H9 (cell line): ENCODE measurements at regions not wholly inside any gene's neighbourhood (a gene's known extent, or its start where the extent isn't known, plus 50 kb on each side); places are given as distances from the start of the nearest gene placed in this dataset.

Experiments
- DNase-seq: peaks from one replicate; pipeline ENCODE4 v3.0.0-alpha.2; 2017
- H2AFZ ChIP-seq: one replicate; pipeline ENCODE4 v1.6.1; 2013; ENCODE audit warnings: mild to moderate bottlenecking, low read length, control low read depth, moderate library complexity
- H2AK5ac ChIP-seq: 2 replicates; pipeline ENCODE4 v1.6.1; 2013; ENCODE audit warnings: low read length, control low read depth, mixed read lengths; ENCODE audit not compliant: insufficient read length
- H2BK120ac ChIP-seq: one replicate; pipeline ENCODE4 v1.6.1; 2013; ENCODE audit warnings: low read depth, mild to moderate bottlenecking, low read length, control low read depth, inconsistent platforms; ENCODE audit not compliant: poor library complexity, severe bottlenecking
- H2BK12ac ChIP-seq: 2 replicates; pipeline ENCODE4 v1.6.1; 2013; ENCODE audit warnings: low read length, control low read depth, mixed read lengths, low read depth; ENCODE audit not compliant: insufficient read length
- H2BK15ac ChIP-seq: 2 replicates; pipeline ENCODE4 v1.6.1; 2013; ENCODE audit warnings: low read depth, low read length, control low read depth
- H2BK20ac ChIP-seq: one replicate; pipeline ENCODE4 v1.6.1; 2013; ENCODE audit warnings: low read depth, mild to moderate bottlenecking, low read length, control low read depth, inconsistent platforms; ENCODE audit not compliant: poor library complexity, severe bottlenecking
- H2BK5ac ChIP-seq: 2 replicates; pipeline ENCODE4 v1.6.1; 2013; ENCODE audit warnings: low read length, control low read depth, mixed read lengths; ENCODE audit not compliant: insufficient read length
- H3K14ac ChIP-seq: 2 replicates; pipeline ENCODE4 v1.6.1; 2013; ENCODE audit warnings: low read length, control low read depth; ENCODE audit not compliant: insufficient read depth
- H3K18ac ChIP-seq: 2 replicates; pipeline ENCODE4 v1.6.1; 2013; ENCODE audit warnings: low read depth, mild to moderate bottlenecking, mixed read lengths, low read length, control low read depth; ENCODE audit not compliant: insufficient read length
- H3K23ac ChIP-seq: 2 replicates; pipeline ENCODE4 v1.6.1; 2013; ENCODE audit warnings: low read length, control low read depth, mixed read lengths, low read depth; ENCODE audit not compliant: insufficient read length
- H3K23me2 ChIP-seq: 2 replicates; pipeline ENCODE4 v1.6.1; 2013; ENCODE audit warnings: low read depth, mild to moderate bottlenecking, mixed read lengths, low read length, control low read depth; ENCODE audit not compliant: insufficient read length, poor library complexity, severe bottlenecking
- H3K27ac ChIP-seq: 2 replicates; pipeline ENCODE4 v1.5.1; 2013; ENCODE audit warnings: low read length, control low read depth, mixed read lengths, low read depth; ENCODE audit not compliant: insufficient read length
- H3K27me3 ChIP-seq: 2 replicates; pipeline ENCODE4 v1.6.1; 2013; ENCODE audit warnings: low read length, control low read depth, inconsistent platforms; ENCODE audit not compliant: insufficient read depth
- H3K4ac ChIP-seq: 2 replicates; pipeline ENCODE4 v1.6.1; 2013; ENCODE audit warnings: low read depth, mild to moderate bottlenecking, control low read depth, inconsistent platforms, low read length, moderate library complexity
- H3K4me1 ChIP-seq: 2 replicates; pipeline ENCODE4 v1.6.1; 2013; ENCODE audit warnings: low read length, control low read depth, inconsistent platforms; ENCODE audit not compliant: insufficient read depth
- H3K4me2 ChIP-seq: 2 replicates; pipeline ENCODE4 v1.6.1; 2013; ENCODE audit warnings: low read length, control low read depth, mixed read lengths; ENCODE audit not compliant: insufficient read length, insufficient read depth
- H3K56ac ChIP-seq: 2 replicates; pipeline ENCODE4 v1.6.1; 2013; ENCODE audit warnings: low read depth, mild to moderate bottlenecking, mixed read lengths, low read length, control low read depth; ENCODE audit not compliant: insufficient read length
- H3K79me1 ChIP-seq: 2 replicates; pipeline ENCODE4 v1.6.1; 2013; ENCODE audit warnings: low read depth, mild to moderate bottlenecking, moderate library complexity, low read length, control low read depth, inconsistent platforms; ENCODE audit not compliant: insufficient read depth, poor library complexity, severe bottlenecking
- H3K79me2 ChIP-seq: 2 replicates; pipeline ENCODE4 v1.6.1; 2013; ENCODE audit warnings: low read length, control low read depth, inconsistent platforms; ENCODE audit not compliant: insufficient read depth
- H3K9ac ChIP-seq: 2 replicates; pipeline ENCODE4 v1.6.1; 2013; ENCODE audit warnings: low read length, control low read depth, mixed read lengths; ENCODE audit not compliant: insufficient read length; ENCODE audit errors: extremely low read depth
- H3K9me3 ChIP-seq: one replicate; pipeline ENCODE4 v1.6.1; 2013; ENCODE audit warnings: low read depth, low read length, inconsistent platforms; ENCODE audit not compliant: control insufficient read depth
- H3T11ph ChIP-seq: one replicate; pipeline ENCODE4 v1.6.1; 2013; ENCODE audit warnings: mild to moderate bottlenecking, low read length, control low read depth, inconsistent platforms
- H4K20me1 ChIP-seq: one replicate; pipeline ENCODE4 v1.6.1; 2013; ENCODE audit not compliant: control insufficient read depth, insufficient read length, insufficient read depth
- H4K5ac ChIP-seq: 2 replicates; pipeline ENCODE4 v1.6.1; 2013; ENCODE audit warnings: low read depth, mild to moderate bottlenecking, mixed read lengths, low read length, control low read depth; ENCODE audit not compliant: insufficient read length
- H4K8ac ChIP-seq: replicated peaks from 2 replicates; pipeline ENCODE4 v1.6.1; 2013; ENCODE audit warnings: low read length, control low read depth, mixed read lengths, low read depth; ENCODE audit not compliant: insufficient read length
- H4K91ac ChIP-seq: 2 replicates; pipeline ENCODE4 v1.6.1; 2013; ENCODE audit warnings: low read depth, mild to moderate bottlenecking, moderate library complexity, mixed read lengths, low read length, control low read depth; ENCODE audit not compliant: insufficient read length
- H3K27ac Mint-ChIP-seq, 3 experiments: 2 replicates in 2 of 3; 3 replicates in 1 of 3; pipeline ENCODE4 v1.8.0; 2020 to 2021; ENCODE audit warnings: mixed read lengths in 3 of 3, mild to moderate bottlenecking in 1 of 3, moderate library complexity in 1 of 3
- H3K27me3 Mint-ChIP-seq: 2 replicates; pipeline ENCODE4 v1.8.0; 2021; ENCODE audit warnings: low read depth, mild to moderate bottlenecking, moderate library complexity, mixed read lengths
- H3K36me3 Mint-ChIP-seq, 3 experiments: 2 replicates in 2 of 3; 3 replicates in 1 of 3; pipeline ENCODE4 v1.8.0; 2020 to 2021; ENCODE audit warnings: low read depth in 3 of 3, mixed read lengths in 3 of 3; ENCODE audit not compliant: insufficient read depth in 1 of 3
- H3K4me1 Mint-ChIP-seq, 2 experiments: 2 replicates each; pipeline ENCODE4 v1.8.0; 2020; ENCODE audit warnings: mixed read lengths in 2 of 2
- H3K4me3 Mint-ChIP-seq, 2 experiments: 2 replicates in 1 of 2; 3 replicates in 1 of 2; pipeline ENCODE4 v1.8.0; 2020 to 2021; ENCODE audit warnings: mild to moderate bottlenecking in 2 of 2, mixed read lengths in 2 of 2, moderate library complexity in 1 of 2
- H3K9me3 Mint-ChIP-seq, 2 experiments: 2 replicates in 1 of 2; 3 replicates in 1 of 2; pipeline ENCODE4 v1.8.0; 2020; ENCODE audit warnings: mild to moderate bottlenecking in 2 of 2, mixed read lengths in 2 of 2, moderate library complexity in 1 of 2
- CTCF ChIP-seq: fragments of 200-600 bp; sonication (generic); conservative IDR thresholded peaks from 3 replicates; pipeline ENCODE4 v1.8.0; 2021; ENCODE audit warnings: antibody characterized with exemption, mild to moderate bottlenecking
- WGBS: extraction: QIAGEN DNeasy Blood & Tissue Kit; methylation state at CpG from one replicate; pipeline ENCODE4 v1.1.7; 2013; ENCODE audit warnings: missing lambda C conversion rate, low lambda C conversion rate, mixed read lengths; ENCODE audit not compliant: insufficient read length; ENCODE audit errors: extremely low coverage; 5-methylcytosine and 5-hydroxymethylcytosine counted together

- Histone ChIP-seq H2BK15ac (no peak overlapping the region), H4K20me1 (no peaks in the 10 kb centered on the region), H2BK5ac (no peak overlapping the region), H3K14ac (no peak overlapping the region), H3K9ac (no peak overlapping the region), H2AK5ac (no peak overlapping the region), H3K9me3 (peaks cover 9% of the 10 kb centered on the region), H3K27ac (no peak overlapping the region), H3K56ac (no peak overlapping the region), H3K23ac (no peak overlapping the region), H3T11ph (no peak overlapping the region), H2AFZ (no peak overlapping the region), H3K4me1 (no peaks in the 10 kb centered on the region), H2BK120ac (no peak overlapping the region), H3K79me2 (no peaks in the 10 kb centered on the region), H4K5ac (no peak overlapping the region), H3K4me2 (no peak overlapping the region), H4K8ac (no peak overlapping the region), H4K91ac (no peak overlapping the region), H3K79me1 (no peaks in the 10 kb centered on the region), H2BK12ac (no peak overlapping the region), H2BK20ac (no peak overlapping the region), H3K18ac (no peak overlapping the region), H3K4ac (no peak overlapping the region), H3K23me2 (no peaks in the 10 kb centered on the region), H3K27me3 (no peaks in the 10 kb centered on the region)
- Mint-ChIP-seq H3K4me1 (peaks cover 7% of the 10 kb centered on the region in 2 experiments; a peak in 2 of 4 replicates), H3K9me3 (peaks cover 2 to 5% of the 10 kb centered on the region in 2 experiments; a peak in 3 of 5 replicates), H3K36me3 (peaks cover 0 to 14% (median 2%) of the 10 kb centered on the region in 3 experiments; a peak in 3 of 7 replicates), H3K4me3 (no peak overlapping the region), H3K27me3 (no peaks in the 10 kb centered on the region), H3K27ac (no peak overlapping the region)
- DNase-seq, result no peak
- TF ChIP-seq CTCF, result no peak
- WGBS, result no CpG with 5 or more reads among the region's 11 CpGs
Measured at GRCh38 chr5:125583321-125584139, 837.1 kb upstream of the ZNF608 start.
